Upper lobe of right lung (tissue), 1 donor: ENCODE measurements at regions not wholly inside any gene's neighbourhood (a gene's known extent, or its start where the extent isn't known, plus 50 kb on each side); places are given as distances from the start of the nearest gene placed in this dataset.

Experiments
- ATAC-seq: fragments of 200-7000 bp; cut with Tn5 transposase; one replicate; pipeline ENCODE4 v1.9.1; 2020; ENCODE audit warnings: mild to moderate bottlenecking, moderate library complexity
- DNase-seq: peaks from one replicate; pipeline ENCODE4 v3.0.0-alpha.2; 2020
- H3K27ac ChIP-seq: fragments of 200-600 bp; one replicate; pipeline ENCODE4 v1.8.0; 2022
- H3K27me3 ChIP-seq: fragments of 200-600 bp; one replicate; pipeline ENCODE4 v1.8.0; 2022; ENCODE audit warnings: mild to moderate bottlenecking
- H3K36me3 ChIP-seq: fragments of 200-600 bp; one replicate; pipeline ENCODE4 v1.8.0; 2022
- H3K4me1 ChIP-seq: fragments of 200-600 bp; one replicate; pipeline ENCODE4 v1.8.0; 2022
- H3K4me3 ChIP-seq: fragments of 200-600 bp; one replicate; pipeline ENCODE4 v1.8.0; 2022; ENCODE audit warnings: mild to moderate bottlenecking
- H3K9me3 ChIP-seq: fragments of 200-600 bp; one replicate; pipeline ENCODE4 v1.8.0; 2022
- intact Hi-C: fragments of 100-400 bp; cut with DNase I; formaldehyde crosslinking; loops from one replicate; pipeline ENCODE4 v1.11.0; 2022
- TF ChIP-seq, protein P1 (sequence below): fragments of 200-600 bp; IDR thresholded peaks from one replicate; pipeline ENCODE4 v1.8.0; 2022; ENCODE audit warnings: antibody characterized with exemption
- donor health status: DM: no; HTN: yes; CAD: no; lungs with severe emphysema.

DNA sequence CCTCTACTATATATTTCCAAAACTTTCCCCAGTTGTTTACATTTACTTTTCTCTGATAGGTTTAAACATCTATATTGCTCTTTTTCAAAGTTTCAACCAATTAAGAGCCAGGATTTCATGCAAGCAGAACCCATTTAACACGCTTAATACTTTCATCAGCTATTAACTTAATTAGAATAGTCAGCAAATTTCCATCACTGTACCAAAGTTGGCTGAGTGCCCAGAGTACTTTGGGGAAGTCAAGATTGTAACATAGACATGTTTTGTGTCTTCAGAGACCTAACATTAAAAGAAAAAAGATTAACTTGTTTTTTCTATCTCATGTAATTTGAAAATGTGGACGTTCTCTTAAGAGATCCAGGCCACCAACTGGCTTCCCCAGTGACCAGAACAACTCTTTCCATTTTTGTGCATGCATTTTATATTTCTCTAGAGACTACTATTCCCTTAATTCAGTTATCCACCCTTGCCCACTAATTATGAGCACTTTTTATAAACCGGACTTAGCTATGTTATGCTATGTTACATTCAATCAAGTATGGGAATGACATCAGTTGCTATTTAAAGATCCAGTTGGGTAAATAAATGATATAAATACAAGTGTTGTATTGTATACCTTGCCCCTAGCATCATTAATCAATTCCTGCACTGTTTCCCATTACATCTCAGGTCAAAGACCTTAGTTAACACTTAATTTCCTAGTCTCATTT, 478.1 kb upstream of the NMUR2 start:
- no peak for ATAC-seq

DNA sequence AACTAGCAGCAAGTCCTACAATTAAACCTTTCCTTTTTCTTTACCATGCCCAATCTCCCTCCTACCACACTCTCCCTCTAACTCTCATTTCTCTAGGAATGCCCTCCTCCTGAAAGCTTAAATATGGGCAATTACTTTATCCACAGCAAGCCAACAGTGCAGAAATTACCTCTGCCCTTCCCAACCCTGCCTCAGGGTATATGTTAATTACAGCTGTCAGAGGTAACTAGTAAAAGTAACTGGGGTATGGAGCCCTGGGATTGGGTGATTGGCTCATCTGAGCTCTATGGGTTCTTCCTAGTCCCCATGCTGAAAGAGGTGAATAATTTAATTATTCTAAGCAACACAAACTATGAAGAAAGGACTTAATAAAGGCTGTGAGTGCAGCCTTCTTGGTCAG, 478.9 kb upstream of the NMUR2 start:
- ATAC-seq (no peak), DNase-seq (no peak)
- H3K4me3 ChIP-seq: no peak overlapping the region
- TF ChIP-seq, protein P1, sequence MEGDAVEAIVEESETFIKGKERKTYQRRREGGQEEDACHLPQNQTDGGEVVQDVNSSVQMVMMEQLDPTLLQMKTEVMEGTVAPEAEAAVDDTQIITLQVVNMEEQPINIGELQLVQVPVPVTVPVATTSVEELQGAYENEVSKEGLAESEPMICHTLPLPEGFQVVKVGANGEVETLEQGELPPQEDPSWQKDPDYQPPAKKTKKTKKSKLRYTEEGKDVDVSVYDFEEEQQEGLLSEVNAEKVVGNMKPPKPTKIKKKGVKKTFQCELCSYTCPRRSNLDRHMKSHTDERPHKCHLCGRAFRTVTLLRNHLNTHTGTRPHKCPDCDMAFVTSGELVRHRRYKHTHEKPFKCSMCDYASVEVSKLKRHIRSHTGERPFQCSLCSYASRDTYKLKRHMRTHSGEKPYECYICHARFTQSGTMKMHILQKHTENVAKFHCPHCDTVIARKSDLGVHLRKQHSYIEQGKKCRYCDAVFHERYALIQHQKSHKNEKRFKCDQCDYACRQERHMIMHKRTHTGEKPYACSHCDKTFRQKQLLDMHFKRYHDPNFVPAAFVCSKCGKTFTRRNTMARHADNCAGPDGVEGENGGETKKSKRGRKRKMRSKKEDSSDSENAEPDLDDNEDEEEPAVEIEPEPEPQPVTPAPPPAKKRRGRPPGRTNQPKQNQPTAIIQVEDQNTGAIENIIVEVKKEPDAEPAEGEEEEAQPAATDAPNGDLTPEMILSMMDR: no peak
- H3K36me3 ChIP-seq: no peaks in the 10 kb centered on the region
- H3K9me3 ChIP-seq: no peaks in the 10 kb centered on the region
- H3K27ac ChIP-seq: no peak overlapping the region
- H3K4me1 ChIP-seq: no peaks in the 10 kb centered on the region
- intact Hi-C loops: no loop called here
- H3K27me3 ChIP-seq: no peaks in the 10 kb centered on the region

More for the DNA sequence above, 478.1 kb upstream of the NMUR2 start:
- Histone ChIP-seq H3K9me3 (no peaks in the 10 kb centered on the region), H3K4me1 (no peaks in the 10 kb centered on the region), H3K27ac (no peak overlapping the region), H3K36me3 (no peaks in the 10 kb centered on the region), H3K27me3 (no peaks in the 10 kb centered on the region), H3K4me3 (no peak overlapping the region)
- intact Hi-C loops: no loop called here
- TF ChIP-seq, protein P1: no peak
- no peak for DNase-seq

DNA sequence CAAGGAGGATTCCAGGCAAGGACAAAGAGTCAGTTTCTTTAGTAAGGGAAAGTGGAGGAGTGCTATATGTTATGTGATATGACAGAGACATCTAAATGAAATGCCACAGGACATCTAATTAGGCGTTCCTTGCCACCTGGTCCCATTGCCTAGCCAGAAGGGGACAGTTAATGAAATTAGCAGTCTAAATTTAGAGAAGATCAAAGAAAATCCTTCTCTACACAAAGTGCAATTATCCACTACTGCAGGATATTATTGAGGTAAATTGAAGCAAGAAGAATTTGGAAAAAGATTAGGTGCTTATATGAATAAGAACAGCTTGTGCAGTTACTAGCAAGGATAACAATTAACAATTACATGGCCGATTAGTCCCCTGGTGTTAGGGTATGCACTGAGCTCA, 495.3 kb upstream of the NMUR2 start:
- Histone ChIP-seq H3K4me3 (no peak overlapping the region), H3K36me3 (no peaks in the 10 kb centered on the region), H3K4me1 (no peaks in the 10 kb centered on the region), H3K9me3 (no peaks in the 10 kb centered on the region), H3K27ac (no peak overlapping the region), H3K27me3 (no peaks in the 10 kb centered on the region)
- intact Hi-C loops: no loop called here
- ATAC-seq (no peak), DNase-seq (no peak)
- TF ChIP-seq, protein P1: no peak

DNA sequence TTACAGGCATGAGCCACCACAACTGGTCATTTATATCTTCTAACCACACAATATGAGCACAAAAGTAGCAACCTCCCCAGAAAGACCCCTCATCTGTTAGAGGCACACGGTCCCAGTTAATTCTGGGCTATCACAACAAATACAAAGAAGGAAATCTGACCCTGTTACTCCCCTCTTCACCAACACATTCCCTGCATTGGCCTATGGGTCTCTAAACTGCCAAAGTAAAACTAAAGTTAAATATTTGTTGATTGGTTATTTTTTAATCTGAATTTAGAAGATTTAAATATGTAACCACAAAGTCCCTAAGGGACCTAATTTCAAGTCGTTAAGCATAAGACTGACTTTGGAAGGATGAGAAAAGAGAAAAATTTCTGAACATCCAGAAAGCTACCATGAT, 496.7 kb upstream of the NMUR2 start:
- no peak for ATAC-seq
- intact Hi-C loops: no loop called here

DNA sequence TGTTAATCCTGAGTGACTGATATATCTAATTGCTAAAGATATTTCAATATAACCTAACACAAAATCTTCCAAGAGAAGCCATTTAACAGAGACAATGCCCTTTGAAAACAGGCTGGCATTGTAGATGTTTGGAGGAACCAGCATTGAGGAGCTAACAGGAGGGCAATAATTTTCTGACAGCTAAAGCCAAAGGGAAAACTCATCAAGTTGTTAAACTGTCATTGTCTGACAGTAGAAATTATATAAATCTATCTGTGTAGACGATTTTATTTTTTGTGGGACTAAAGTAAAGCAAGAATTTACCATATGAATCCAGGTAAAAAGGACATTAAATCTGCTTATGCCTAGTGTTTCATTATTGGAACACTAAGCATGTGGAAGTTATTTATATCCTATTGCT, 500.2 kb upstream of the NMUR2 start:
- DNase-seq: no peak
- Histone ChIP-seq H3K36me3 (no peaks in the 10 kb centered on the region), H3K9me3 (no peaks in the 10 kb centered on the region), H3K4me1 (no peaks in the 10 kb centered on the region), H3K27ac (no peak overlapping the region), H3K27me3 (no peaks in the 10 kb centered on the region), H3K4me3 (no peak overlapping the region)
- TF ChIP-seq, protein P1: no peak
- ATAC-seq: no peak
- intact Hi-C loops: no loop called here

More for the DNA sequence above, 496.7 kb upstream of the NMUR2 start:
- Histone ChIP-seq H3K9me3 (no peaks in the 10 kb centered on the region), H3K36me3 (no peaks in the 10 kb centered on the region), H3K4me1 (no peaks in the 10 kb centered on the region), H3K27me3 (no peaks in the 10 kb centered on the region), H3K4me3 (no peak overlapping the region), H3K27ac (no peak overlapping the region)
- no peak for DNase-seq
- TF ChIP-seq, protein P1: no peak
